KG1 (cell line): ENCODE measurements at regions not wholly inside any gene's neighbourhood (a gene's known extent, or its start where the extent isn't known, plus 50 kb on each side); places are given as distances from the start of the nearest gene placed in this dataset.

Experiments
- DNase-seq: peaks from one replicate; lab custom pipeline; 2025; lab: John Stamatoyannopoulos, UW

DNA sequence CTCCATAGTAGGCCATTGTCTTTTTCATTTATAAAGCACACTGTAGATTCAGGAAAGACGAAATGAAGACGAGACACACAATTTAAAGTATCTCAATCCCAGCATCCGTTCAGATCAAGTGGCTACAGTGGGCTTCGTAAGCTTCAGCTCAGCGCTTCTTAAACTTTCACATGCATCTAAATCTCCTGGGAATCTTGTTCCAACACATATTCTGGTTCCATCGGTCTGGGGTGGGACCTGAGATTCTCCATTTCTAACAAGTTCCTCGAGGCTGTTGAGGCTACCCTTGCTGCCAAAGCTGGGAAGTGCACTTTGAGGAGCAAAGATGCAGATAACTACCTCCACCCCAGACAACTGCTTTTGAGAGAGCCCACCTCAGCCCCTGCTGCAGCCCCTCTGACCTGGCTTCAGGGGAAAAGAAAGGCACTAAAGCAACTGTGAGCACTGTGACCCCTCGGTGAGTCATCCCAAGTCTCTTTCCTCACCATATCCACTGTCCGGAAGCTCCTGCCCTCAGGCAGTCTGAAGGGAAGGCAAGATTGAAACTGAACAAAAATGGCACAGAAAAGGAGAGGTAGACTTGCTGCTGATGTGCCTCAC lies 201.1 kb upstream of the FBXO11 start:
- no peak for DNase-seq

DNA sequence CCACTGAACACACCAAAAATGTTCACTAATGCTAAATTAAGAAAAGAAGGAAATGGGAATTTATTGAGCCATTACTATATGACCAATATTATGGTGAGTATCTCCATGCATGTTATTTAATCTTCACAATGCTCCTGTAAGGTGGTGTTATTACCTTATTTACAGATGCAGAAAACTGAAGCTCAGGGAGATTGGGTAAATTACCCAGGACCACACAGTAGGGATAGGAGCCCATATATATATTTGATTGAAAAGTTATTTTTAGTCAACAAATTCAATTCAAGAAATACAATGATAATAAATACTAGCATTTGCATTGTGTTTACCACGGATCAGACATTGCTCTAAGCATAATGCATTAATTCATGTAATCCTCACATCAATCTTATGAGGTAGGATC lies 202.2 kb upstream of the FBXO11 start:
- DNase-seq: no peak

DNA sequence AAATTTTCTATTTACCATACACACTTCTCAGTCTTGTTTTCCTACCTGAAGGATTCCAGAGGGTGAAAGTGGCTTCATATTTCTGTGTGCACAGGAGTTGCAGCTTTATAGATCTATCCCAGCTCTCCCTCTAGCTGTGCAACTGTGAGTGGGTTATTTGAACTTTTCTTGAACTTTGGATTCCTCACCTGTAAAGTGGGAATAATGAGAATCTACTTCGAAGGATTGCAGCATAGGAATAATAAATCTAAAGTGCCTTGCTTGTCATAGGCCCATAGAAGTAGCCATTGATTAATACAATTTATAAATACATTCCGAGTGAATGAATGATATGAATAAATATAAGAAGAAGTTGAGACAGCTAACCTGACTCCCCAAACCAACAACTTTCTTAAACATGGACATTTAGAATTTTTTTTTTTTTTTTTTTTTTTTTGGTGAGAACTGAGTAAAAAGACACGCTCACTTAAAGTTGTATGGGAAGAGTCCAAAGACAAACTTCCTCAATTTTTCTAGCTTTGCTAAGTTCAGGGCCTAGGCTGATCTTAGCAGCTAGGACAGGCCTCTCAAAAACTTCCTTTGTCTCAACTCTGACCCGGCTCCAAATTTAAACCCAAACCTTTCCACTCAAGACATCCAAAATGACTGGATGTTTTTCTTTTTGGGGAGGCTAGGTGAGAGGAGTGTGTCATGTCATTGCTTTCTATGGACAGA lies 203.3 kb upstream of the FBXO11 start:
- no peak for DNase-seq

DNA sequence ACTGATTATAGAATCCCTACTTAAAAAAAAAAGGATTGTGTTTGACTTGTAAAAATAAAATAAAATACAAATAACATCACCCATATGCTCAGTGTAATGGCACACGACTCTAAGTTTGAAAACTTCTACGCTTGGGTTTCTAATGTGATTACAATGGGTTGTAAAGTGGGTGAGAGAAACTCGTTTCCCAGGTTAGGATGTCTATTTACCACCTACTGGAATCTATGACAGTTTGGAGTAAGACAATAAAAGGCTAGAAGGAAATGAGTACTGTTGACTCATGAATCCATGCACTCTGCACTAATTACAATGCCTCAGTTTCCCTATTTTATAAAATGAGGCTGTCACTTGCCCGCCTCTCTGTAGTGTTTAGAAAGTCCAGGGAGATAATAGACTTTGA lies 204.0 kb upstream of the FOXN2 start:
- DNase-seq: no peak

DNA sequence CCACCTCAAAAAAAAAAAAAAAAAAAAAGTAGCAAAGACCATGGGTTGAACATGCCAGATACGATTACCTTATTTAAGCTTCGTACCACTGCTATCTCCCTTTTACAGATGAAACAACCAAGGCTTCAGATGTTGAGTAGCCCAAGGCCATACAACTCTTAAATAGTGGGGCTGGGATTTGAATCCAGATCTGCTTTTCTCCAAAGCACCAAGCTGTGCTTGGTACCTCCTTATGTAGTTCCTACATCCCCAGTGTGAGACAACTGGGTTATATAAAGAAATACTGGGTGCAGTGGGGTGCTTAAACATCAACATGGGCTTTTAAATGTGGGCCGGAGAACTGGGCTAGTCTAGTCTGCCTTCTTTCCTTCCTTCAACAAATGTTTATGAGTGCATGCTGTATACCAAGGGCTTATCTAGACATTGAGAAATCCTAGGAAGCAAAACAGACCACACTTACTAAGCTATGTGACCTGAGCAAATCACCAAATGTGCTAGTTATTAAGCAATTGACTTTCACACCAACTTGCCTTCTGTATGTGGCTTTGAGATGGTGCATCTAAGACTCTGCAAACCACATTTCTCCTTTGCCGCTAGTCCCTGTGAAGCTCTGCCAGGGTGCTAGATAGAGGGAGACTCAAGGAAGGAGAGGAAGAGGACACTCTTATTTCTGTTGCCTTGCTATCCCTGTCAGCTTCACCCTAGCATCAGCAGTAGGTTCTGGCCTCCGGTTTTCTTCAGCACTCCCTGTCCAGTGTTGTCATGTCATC lies 201.4 kb upstream of the FOXN2 start:
- DNase-seq: no peak

DNA sequence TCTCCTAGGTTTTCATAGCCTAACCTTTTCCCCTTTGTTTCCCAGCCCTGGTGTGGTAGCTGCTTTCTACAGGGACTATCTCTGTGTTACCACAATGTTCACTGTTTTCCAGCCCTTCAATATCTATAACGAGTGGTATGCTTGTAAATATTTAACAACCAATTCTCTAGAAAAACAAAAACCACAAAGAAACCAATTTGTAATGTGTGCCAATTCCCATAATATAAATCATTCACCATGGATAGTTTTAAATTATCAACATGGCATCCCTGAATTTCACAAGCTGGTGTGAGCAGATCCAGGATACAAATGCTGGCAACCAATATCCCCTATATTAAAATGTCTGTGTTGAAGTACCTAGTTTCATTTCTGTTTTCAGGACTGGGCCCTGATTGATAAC lies 200.7 kb upstream of the FOXN2 start:
- no peak for DNase-seq

DNA sequence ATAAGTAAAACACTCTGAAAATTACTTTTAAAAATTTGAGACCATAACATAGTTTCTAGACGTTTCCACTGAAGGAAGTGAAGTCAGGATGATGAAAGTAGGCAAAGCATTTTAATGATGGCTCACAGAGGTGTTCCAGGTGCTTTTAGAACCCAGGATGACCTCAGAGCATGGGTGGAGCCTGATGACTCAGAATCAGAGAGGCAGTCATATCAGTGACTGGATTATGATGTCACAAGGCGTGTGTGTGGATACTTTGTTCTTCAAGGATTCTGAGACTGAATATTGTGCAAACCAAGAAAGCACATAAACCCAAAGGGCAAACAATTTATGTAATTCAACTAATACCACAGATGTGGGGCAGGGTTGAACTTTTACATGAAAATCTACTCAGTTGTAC lies 200.2 kb upstream of the FOXN2 start:
- DNase-seq: no peak

DNA sequence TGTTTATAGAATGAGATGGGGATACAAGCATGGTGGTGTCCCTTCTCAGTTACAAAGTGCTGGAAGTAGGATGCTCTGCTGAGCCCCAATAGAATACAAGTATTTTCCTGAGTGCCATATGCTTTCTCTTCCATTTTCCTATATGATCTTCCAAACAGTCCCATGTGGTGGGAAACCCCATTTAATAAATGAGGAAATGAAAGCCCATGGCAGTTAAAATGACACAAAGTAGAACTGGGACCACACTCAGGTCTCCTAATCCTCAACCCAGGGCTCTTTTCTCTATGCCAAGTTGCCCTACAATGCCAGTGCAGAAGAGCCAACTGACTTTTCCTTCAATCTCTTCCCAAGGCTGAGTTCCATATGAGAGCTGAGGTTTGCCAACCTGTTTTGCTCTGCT lies 198.0 kb upstream of the FOXN2 start:
- no peak for DNase-seq

DNA sequence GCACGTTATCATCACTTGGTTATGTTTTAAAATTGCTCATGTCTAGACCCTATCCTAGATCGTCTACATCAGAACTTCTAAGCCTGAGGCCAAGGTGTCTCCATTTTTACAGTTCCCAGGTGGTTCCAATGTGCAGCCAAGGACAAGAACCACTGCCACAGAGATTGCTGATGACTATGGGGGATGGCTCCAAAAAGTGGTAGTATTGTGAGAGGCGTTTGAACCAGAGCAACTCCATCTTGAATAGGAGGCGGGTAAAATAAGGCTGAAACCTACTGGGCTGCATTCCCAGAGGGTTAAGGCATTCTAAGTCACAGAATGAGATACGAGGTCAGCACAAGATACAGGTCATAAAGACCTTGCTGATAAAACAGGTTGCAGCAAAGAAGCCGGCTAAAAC lies 195.6 kb upstream of the FOXN2 start:
- no peak for DNase-seq

DNA sequence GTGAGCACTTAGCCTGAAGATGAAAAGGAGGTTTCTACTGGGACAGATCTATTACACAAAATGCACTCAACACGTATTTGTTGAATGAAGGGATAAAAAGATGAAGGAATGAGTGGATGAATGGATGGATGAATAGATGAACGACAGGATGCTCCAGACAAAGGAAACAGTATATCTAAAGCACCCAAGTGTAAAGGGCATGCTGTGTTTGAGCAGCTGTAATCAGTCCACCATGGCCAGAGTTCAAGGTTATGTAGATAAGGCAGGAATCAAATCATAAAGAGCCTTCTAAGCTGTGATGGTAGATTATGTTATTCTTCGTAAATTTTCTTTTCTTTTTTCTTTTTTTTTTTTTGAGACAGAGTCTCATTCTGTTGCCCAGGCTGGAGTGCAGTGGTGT lies 194.4 kb upstream of the FOXN2 start:
- DNase-seq: no peak

DNA sequence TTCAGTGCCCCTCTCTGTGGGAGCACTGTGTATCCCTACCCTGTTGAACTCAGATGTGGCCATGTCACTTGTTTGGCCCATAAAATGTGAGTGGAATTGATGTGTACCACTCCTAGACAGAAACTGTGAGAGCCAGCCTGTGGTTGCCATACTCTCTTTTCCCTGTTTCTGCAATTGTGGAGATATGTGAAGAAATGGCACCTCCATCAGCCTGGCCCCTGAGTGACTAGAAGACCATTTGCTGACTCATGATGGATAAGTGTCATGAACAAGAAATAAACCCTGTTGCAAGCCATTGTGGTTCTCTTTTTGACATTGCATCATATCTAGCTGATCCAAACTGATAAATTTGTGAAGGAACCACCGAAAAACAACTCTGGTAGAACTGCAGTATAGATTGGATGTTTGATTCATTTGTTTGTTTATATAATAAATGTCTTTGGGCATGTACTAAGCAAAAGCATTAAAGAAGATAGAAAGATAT lies 193.7 kb upstream of the FOXN2 start:
- no peak for DNase-seq

DNA sequence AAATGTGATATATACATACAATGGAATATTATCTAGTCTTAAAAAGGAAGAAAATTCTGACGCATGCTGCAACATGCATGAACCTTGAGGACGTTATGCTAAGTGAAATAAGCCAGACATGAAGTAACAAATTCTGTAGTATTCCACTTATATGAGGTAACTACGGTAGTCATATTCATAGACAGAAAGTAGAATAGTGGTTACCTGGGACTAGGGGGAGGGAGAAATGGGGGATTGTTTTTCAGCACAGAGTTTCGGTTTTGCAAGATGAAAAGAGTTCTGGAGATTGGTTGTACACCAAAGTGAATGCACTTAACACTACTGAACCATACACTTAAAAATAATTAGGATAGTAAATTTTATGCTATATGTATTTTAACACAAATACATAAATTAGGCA lies 192.3 kb upstream of the FOXN2 start:
- DNase-seq: no peak

DNA sequence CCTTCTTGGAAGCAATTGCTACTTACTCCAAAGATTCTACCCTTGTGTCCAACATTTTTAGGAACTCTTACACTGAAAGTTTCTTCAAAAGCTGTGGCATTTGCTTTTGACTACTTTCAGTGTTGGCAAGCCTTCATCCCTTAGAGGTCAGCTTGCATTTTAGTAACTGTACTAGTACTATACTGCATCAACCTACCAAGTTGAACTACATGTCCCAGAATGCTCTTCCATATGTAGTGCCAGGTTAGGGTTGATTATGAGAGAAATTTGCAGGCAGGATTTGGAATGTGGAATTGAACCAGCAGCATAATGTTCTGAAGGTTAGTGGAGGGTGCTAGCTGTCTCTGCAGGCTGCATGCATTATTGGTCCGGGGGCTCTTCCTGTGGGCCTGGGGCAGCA lies 189.9 kb upstream of the FOXN2 start:
- DNase-seq: no peak

DNA sequence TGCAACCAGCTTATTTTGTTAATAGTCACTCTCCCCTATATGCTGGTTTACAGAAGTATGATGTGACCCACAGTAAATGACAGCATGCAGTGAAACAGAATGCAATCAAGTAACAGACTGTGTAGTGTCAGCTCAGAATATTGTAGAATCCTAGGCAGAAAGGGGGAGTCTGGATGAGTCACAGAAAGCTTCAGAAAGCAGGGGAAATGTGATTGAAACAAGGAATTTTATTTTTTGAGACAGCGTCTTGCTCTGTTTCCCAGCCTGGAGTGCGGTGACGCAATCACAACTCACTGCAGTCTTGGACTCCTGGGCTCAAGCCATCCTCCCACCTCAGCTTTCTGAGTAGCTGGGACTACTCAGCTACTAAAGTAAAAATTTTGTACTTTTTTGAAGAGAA lies 188.3 kb upstream of the FOXN2 start:
- DNase-seq: no peak

DNA sequence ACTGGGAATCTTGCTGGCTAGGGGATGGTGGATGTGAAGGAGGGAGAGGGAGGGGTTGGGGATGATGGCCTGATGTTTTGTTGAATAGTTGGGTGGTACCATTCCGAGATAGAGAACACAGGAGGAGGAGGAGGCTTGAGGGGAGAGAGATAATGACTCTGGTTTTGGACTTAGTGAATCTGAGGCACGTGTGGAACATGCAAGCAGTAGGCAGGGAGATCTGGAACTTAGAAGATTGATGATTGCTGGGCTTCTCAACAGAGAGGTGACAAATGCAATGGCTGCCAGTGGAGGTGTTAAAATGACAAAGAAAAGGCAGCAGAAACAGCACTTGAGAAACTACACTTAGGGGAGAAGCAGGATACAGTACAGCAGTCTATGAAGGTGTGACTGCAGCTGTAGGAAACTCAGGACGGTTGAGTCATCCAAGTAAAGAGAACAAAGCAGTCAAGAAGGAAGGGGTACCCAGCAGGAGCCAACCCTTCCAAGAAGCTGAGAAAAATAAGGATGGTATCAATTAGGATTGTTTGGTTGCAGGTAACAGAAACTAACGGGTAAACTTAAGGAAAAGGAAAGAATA lies 186.8 kb upstream of the FOXN2 start:
- DNase-seq: no peak

DNA sequence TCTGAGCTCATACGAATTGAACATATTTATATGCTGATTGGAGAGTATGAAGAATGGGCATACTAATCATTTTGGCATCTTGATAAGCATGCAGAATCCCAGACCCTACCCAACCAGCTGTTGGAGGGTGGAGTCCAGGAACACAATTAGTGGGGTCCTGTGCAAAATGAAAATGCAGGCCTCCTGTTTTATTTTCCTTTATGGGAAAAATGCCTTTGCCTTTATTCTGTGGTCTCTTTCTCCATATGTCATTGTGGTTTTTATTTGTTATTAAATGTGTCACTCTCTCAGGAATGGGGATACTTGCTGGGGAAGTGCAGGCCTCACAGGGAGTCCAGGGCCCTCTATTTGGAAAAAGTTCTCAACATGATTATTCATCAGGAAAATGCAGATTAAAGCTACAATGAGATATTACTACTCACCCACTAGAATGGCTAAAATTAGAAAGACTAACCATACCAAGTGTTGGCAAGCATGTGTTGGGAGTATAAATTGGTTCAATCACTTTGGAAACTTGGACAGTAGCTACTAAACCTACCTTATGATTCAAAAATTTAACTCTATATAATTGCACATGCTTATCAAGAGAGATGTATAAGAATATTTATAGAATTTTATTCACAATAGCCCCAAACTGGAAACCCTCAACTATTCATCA lies 185.1 kb upstream of the FOXN2 start:
- no peak for DNase-seq

DNA sequence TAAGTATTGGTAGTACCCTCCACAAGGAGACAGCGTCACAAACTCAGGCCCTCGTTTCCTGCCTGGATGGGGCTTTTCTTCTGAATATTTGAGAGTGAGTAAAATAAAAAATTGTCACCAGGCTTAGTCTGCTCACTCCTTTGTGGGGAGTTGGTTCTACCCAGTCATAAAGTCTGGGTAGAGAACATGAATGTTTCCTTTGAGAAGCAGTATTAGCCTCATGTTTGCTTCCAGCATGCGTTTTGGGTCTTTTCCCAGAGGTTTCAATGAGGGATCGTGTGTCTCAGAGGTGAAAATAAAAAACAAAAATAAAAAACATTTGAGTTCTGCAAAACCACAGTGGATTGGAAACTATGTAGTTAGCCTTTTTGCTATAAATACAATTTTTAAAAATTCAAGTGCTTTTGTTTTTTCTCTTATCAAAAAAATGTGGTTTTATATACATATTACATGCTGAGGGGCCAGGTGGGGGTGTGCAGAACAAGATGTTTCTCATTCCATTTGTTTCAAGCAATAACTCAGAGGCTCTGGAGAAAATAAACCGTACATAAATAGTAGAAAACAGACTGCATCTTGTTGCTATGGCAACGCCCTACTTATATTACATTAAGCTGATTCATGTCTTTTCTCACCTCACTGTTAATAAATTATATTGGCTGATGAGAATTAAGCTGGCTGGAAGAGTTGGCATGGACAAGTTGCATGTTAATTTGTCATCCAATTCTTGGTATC lies 182.8 kb upstream of the FOXN2 start:
- no peak for DNase-seq

DNA sequence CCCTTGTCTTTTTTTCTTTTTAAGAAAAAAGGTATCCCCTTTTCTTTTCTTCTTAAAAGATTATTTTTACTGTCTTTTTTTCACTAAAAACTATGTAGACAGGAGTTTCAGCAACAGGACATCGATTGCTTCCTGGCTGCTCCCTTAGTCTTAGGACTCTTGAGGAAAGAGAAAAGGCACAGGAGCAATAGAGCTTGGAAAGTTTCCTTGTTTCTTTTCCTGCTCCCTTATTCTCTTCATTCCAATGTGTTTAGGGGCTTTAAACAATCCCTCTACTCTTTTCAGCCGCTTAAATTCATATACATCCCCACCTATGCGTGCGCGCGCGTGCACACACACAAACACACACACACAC lies 182.2 kb upstream of the FOXN2 start:
- no peak for DNase-seq

DNA sequence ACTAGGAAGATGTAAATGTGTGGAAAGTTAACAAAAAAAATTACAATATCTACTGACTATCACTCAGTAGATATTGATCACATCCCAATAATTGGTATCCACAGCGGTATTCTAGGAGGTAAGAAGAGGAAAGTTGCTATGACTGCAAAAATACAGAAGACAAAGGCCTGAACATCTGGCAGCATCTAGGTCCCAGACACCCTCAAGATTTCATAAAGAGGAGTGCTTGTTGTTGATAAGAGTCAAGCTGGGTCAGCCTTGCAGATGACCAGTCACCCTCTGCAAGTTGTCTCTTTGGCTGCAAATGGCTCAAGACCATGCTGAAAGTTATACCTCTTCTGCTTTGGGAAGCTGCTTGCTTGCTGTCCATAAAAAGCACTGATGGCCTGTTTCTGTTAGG lies 179.8 kb upstream of the FOXN2 start:
- DNase-seq: no peak

DNA sequence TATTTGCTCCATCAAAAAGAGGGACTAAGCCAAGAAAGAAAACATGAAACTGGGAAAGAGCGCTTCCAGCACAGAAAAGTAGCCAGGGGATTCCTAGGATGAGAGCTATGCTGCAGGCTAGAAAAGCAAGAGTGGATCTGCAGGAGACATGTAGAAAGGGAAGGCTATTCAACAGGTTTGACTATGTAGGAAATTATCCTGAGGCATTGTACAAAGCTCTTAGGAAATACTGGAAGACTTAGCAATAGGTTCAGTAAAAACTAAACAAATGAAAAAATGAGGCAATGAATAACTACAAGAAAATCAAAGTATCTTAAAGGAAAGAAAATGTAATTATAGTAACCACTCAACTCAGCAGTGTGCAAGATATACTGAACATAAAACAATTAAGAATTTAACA lies 178.7 kb upstream of the FOXN2 start:
- DNase-seq: no peak

DNA sequence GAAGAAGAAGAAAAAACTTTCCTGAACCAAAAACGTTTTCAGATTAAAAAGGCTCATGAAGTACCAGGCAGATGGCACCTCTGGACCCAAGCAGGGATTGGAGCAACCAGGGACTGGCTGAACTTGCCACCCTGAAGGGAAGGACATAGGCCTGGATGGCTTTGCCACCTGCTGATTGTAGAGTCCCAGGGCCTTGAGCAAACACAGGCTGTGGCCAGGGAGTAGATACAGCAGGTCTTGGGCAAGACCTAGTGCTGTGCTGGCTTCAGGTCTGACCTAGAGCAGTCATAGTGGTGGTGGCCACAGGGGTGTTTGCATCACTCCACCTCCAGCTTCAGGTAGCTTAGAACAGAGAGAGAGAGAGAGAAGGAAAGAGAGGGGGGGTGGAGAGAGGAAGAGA lies 176.7 kb upstream of the FOXN2 start:
- no peak for DNase-seq

DNA sequence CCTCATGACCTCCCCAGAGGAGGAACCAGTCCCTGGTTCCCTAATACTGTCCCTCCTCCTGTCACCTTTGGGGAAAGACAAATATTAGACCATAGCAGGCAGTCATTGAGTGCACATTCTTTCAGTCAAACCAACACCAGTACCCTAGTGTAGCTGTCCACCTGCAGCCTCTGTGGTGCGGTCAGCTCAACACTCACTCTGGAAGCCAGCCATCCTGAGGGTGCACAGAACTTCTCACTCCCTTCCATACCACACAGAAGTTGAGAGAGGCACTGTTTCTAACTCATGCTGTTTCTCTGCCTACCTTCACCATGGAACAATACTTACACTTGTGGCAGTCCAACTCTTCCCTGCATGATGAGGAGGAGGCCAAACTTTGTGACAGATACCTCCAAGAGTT lies 175.6 kb upstream of the FOXN2 start:
- no peak for DNase-seq
